ENCODE measurements at regions not wholly inside any gene's neighbourhood (a gene's known extent, or its start where the extent isn't known, plus 50 kb on each side); places are given as distances from the start of the nearest gene placed in this dataset.

DNA sequence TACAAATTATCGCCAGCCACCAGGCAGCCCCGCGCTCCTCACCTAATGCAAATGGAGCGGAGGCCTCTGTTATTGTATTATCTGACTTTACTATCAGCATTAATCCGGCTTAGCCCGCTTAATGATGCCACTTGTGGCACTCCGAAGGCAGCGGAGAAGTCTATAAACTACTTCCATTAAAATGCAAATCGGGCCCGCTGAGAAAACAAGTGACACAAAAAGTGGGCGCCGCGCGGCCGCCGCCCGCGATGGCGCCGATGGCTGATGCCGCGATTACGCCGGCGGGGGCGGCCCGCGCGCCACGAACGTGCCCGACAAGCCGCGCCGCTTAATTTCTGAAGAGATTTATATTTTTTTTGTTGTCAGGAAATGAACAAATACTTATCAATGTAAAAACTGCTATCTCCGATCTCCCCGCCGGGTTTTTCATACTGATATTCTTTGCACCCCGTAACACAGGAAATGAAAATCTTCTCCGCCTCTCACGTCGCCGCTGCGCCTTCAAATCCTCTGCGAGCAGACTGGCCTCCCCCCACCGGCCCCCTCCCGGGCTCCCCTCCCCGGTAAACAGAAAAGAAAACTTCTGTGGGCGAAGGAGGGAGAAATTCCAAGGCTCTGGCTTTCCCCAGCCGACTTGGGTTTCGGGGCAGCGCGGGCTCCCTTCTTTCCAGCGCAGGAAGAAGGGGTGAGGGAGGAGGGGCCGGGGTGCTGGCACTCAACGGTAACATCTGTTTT is 221.8 kb downstream of the INSIG2 start:
- TF ChIP-seq POLR2A (IDR thresholded peaks at IDR 0.05): no peak
- TF ChIP-seq, protein P1, sequence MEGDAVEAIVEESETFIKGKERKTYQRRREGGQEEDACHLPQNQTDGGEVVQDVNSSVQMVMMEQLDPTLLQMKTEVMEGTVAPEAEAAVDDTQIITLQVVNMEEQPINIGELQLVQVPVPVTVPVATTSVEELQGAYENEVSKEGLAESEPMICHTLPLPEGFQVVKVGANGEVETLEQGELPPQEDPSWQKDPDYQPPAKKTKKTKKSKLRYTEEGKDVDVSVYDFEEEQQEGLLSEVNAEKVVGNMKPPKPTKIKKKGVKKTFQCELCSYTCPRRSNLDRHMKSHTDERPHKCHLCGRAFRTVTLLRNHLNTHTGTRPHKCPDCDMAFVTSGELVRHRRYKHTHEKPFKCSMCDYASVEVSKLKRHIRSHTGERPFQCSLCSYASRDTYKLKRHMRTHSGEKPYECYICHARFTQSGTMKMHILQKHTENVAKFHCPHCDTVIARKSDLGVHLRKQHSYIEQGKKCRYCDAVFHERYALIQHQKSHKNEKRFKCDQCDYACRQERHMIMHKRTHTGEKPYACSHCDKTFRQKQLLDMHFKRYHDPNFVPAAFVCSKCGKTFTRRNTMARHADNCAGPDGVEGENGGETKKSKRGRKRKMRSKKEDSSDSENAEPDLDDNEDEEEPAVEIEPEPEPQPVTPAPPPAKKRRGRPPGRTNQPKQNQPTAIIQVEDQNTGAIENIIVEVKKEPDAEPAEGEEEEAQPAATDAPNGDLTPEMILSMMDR (IDR thresholded peaks at IDR 0.05): no peak
